OCI-LY1 (cell line): ENCODE measurements at regions not wholly inside any gene's neighbourhood (a gene's known extent, or its start where the extent isn't known, plus 50 kb on each side); places are given as distances from the start of the nearest gene placed in this dataset.

Experiments
- EZH2 ChIP-seq: fragments of 200-600 bp; sonication (generic), shearing (Covaris generic); IDR thresholded peaks from 2 replicates; pipeline ENCODE4 v1.8.0; 2017; ENCODE audit warnings: borderline replicate concordance, mixed run types, mild to moderate bottlenecking, antibody characterized with exemption, low read length, moderate library complexity, mixed read lengths
- TF ChIP-seq, protein P1 (sequence below): fragments of 200-600 bp; sonication (generic), shearing (Covaris generic); IDR thresholded peaks from 2 replicates; pipeline ENCODE4 v1.5.1; 2017; ENCODE audit warnings: mild to moderate bottlenecking, antibody characterized with exemption, low read length, moderate library complexity, mixed read lengths

DNA sequence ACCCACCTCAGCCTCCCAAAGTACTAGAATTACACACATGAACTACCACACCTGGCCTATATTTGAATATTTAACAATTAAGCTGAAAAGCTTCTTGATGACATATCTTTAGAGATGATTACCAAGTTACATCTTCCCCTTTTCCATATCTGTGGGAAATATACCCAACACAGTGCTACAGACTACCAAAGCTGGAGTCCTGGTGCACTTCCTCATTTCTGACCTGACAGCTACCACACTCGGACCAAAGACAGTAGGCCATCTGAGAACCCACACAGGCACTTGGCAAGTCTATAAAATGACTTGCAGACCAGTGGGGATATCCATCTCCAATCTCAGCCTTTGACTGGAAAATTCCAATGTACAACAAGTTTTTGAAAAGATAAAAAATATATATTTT is 270.4 kb upstream of the KLF14 start:
- TF ChIP-seq, protein P1, sequence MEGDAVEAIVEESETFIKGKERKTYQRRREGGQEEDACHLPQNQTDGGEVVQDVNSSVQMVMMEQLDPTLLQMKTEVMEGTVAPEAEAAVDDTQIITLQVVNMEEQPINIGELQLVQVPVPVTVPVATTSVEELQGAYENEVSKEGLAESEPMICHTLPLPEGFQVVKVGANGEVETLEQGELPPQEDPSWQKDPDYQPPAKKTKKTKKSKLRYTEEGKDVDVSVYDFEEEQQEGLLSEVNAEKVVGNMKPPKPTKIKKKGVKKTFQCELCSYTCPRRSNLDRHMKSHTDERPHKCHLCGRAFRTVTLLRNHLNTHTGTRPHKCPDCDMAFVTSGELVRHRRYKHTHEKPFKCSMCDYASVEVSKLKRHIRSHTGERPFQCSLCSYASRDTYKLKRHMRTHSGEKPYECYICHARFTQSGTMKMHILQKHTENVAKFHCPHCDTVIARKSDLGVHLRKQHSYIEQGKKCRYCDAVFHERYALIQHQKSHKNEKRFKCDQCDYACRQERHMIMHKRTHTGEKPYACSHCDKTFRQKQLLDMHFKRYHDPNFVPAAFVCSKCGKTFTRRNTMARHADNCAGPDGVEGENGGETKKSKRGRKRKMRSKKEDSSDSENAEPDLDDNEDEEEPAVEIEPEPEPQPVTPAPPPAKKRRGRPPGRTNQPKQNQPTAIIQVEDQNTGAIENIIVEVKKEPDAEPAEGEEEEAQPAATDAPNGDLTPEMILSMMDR: no peak
- TF ChIP-seq EZH2: no peak
